AG09319 (cell line): ENCODE measurements at regions not wholly inside any gene's neighbourhood (a gene's known extent, or its start where the extent isn't known, plus 50 kb on each side); places are given as distances from the start of the nearest gene placed in this dataset.
"Not testable (repeated sequence)": the region's sequence is repeated elsewhere in the genome, so short reads cannot be mapped to it uniquely, and the experiment has no call there.

ENCODE experiments used
- DNase-seq: peaks from one replicate; pipeline ENCODE4 v3.0.0-alpha.2; 2010; ENCODE audit warnings: low read depth; ENCODE audit errors: extremely low read depth
- TF ChIP-seq, protein P1 (sequence below): IDR thresholded peaks from 2 replicates; pipeline ENCODE4 v1.5.1; 2011; ENCODE audit warnings: low read depth, mild to moderate bottlenecking, inconsistent platforms, low read length, moderate library complexity

DNA sequence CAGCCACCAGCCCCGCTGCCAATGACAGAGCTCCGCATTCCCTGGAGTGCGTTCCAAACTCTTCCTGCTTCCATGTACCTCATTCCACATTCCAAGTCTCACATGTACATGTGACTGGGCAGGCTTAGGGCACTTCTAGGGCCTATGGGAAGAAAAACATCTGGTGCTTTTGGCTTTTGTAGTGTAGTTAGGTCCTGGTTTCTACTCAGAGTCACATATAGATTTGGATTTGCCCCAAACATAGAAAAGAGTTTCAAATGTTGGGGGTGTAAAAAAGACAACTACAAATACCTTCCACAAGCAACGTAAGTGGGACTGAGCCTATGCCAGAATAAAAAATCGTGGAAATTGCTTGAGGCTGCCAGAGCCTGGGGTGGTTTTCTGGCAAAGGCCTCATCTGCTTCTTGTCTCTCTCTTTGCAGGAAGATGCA, 84.1 kb downstream of the ZNF467 start:
- TF ChIP-seq, protein P1, sequence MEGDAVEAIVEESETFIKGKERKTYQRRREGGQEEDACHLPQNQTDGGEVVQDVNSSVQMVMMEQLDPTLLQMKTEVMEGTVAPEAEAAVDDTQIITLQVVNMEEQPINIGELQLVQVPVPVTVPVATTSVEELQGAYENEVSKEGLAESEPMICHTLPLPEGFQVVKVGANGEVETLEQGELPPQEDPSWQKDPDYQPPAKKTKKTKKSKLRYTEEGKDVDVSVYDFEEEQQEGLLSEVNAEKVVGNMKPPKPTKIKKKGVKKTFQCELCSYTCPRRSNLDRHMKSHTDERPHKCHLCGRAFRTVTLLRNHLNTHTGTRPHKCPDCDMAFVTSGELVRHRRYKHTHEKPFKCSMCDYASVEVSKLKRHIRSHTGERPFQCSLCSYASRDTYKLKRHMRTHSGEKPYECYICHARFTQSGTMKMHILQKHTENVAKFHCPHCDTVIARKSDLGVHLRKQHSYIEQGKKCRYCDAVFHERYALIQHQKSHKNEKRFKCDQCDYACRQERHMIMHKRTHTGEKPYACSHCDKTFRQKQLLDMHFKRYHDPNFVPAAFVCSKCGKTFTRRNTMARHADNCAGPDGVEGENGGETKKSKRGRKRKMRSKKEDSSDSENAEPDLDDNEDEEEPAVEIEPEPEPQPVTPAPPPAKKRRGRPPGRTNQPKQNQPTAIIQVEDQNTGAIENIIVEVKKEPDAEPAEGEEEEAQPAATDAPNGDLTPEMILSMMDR: no peak
- DNase-seq: no peak

DNA sequence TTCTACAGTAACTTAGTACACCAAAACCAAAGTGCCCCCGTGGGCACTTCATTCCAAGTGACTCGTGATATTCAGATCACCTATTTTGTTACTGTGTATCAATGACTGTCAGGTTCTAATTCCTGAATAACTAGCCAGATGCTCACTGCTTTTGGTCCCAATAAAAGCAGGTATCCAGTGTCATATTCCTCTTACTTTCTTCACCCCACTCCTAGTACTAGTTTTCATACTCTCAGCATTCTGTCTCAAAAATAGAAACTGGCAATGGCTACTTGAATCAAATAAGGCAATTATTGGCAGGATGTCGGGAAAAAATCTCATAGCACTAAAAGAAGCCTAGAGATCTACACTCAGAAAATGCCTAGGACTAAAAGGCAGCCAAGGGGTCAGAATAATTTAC, 84.6 kb downstream of the ZNF467 start:
- no peak for DNase-seq
- TF ChIP-seq, protein P1: no peak

DNA sequence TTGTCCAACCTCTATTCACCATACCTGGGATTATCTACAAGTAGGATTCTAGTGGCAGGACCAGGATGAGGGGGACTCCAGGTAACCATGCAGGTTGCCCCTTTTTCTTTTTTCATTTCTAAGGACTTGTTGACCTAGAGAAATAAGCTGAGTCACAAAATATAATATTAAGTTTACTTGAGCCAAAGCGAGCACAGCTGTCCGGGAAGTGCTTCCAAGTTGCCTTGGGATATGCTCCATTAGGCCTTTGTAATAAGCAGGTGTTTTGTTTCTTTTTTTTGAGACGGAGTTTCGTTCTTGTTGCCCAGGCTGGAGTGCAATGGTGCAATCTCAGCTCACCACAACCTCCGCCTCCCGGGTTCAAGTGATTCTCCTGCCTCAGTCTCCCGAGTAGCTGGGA, 85.6 kb downstream of the ZNF467 start:
- DNase-seq: not testable (repeated sequence)

DNA sequence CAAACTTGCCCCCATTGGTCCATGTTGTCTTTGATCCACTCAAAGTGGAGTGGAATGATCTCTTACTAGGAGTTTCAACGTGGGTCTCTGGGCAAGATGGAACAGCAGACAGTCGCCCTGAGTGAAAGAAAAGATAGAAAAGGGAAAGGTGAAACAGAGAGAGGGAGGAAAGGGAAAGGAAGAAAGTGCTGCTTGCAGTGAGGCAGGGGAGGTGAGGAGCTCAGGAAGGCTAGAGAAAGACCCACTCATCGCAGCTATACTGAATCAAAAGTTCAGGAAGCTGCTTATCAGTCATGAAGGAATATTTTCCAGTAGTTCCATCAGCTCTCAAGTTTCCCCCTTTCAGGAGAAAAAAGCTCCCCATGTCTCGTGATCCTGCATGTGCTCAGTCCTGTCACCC, 86.9 kb downstream of the ZNF467 start:
- DNase-seq: no peak
- TF ChIP-seq, protein P1: no peak

DNA sequence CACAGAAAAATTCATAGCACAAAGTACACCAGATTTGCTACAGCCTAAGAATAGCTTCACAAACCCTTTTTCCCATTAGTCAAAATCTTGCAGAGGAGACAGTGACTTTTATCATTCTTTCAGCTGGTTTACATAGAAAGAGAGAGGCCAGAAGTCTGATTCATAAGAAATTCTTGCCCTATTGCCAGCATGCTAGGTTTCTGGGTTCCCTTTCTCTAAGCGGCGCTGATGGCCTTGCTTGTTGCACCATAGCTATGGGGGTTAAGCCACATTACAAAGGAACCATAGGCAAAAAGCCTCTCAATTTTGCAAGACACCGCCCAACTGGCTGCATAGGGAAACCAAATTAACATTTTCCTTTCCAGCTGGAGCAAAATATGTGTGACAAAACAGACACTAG, 87.4 kb downstream of the ZNF467 start:
- TF ChIP-seq, protein P1: no peak
- DNase-seq: no peak

DNA sequence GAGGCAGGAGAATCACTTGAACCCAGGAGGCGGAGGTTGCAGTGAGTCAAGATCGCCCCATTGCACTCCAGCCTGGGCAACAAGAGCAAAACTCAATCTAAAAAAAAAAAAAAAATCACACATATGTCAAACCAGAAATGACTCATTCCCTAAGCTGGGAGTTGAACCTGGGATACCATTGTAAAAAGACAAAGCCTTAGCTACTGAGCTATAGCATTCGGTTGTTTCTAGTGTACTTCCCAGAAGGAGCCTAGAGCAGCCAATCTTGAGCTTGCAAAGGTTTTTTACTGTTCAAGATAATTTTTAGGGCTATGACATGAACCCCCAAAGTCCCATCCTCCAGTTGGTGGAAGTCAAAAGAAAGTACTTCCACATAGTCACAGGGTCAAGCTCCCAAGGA, 87.9 kb downstream of the ZNF467 start:
- DNase-seq: no peak
- TF ChIP-seq, protein P1: no peak

DNA sequence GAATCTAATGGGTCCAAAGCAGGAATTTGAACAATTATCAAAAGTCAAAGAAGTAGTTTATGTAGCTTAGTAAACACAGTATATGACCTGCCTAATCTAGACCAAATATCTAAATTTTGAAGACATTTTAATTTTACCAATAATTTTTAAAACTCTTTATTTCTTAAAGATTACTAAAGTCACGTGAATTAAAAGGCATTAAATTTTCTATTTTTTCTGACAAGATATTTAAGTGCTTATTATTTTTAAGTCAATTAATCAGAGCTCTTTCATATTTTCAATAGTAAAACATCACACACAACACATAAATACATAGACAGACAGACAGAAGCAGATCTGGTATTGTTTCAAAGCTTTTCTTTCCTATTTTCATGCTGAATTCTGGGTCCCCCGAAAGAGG, 89.5 kb downstream of the ZNF467 start:
- TF ChIP-seq, protein P1: no peak

DNA sequence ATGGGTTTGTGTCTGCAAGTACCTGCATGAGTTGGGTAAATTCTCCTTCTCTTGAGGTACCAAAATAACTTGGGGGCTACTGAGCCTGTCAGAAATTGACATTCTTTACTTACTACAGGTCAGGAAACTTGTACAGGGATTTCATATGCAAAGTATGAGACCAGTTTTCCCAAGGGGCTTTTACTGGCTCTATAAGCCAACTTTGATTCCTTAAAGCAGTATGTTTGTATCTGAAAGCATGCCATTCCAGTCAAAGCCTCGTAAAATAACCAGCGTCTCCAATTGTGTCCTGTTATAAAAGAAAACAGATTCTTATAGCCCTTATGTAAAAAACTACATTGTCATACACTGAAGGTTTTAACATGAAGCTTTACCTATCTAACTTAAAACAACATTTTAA, 90.2 kb downstream of the ZNF467 start:
- TF ChIP-seq, protein P1: no peak
- no peak for DNase-seq

More for the DNA sequence above, 89.5 kb downstream of the ZNF467 start:
- DNase-seq: no peak
